ENCODE measurements at regions not wholly inside any gene's neighbourhood (a gene's known extent, or its start where the extent isn't known, plus 50 kb on each side); places are given as distances from the start of the nearest gene placed in this dataset.

DNA sequence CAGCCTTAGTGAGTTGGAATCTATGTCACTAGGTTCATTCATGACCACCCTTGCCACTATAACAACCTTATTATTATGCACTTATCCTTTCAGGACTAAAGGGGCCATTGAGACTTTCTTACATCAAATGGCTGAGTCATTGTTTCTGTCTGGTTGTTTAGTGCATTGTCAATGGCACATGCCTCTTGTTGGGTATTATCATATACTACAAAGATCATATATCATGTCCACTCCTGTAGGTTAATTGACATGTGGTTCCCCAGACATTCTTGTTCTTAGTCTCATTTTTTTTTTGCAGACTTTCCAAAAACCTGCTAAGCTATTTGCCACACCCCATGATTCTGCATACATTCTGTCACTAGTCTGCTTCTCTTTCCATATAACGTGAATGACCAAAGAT lies 66.7 kb upstream of the PRDM9 start:
- Histone ChIP-seq H3K27ac (ENCODE audit: extremely low read length, insufficient read depth, low read length) (no peak overlapping the region), H3K4me3 (replicated peaks in 1 of 3; ENCODE audit: insufficient read depth in 1 of 3, low read depth in 2 of 3, low read length in 3 of 3) (no peak overlapping the region), H3K4me2 (ENCODE audit: low read depth, low read length) (no peak overlapping the region), H2AFZ (ENCODE audit: low read length) (no peak overlapping the region), H3K4me1 (ENCODE audit: insufficient read depth, low read length) (no peaks in the 10 kb centered on the region), H3K27me3 (ENCODE audit: control insufficient read depth in 1 of 2, insufficient read depth in 2 of 2, low read length in 2 of 2) (no peaks in the 10 kb centered on the region), H3K9me3 (ENCODE audit: low read length) (peaks cover 38% of the 10 kb centered on the region), H4K20me1 (ENCODE audit: insufficient read depth, low read length) (no peaks in the 10 kb centered on the region), H3K36me3 (replicated peaks in 1 of 2; ENCODE audit: control insufficient read depth in 1 of 2, insufficient read depth in 2 of 2, low read length in 2 of 2) (no peaks in the 10 kb centered on the region), H3K79me2 (ENCODE audit: insufficient read depth, low read length) (no peaks in the 10 kb centered on the region), H3K9ac (ENCODE audit: insufficient read depth, low read depth, low read length) (no peak overlapping the region)
- POLR2A ChIA-PET = no interaction called here
- in situ Hi-C loops (cut with HindIII; ENCODE audit: extremely low pct_ligation_motif_present, low pct_unique_long_range_greater_than_20kb) (no loop called here), intact Hi-C loops (cut with micrococcal nuclease; ENCODE audit: unreplicated experiment) (no loop called here)
- DNase-seq (ENCODE audit: low spot score) (no peak), FAIRE-seq (no peak), ATAC-seq (no peak)
- TF ChIP-seq, protein P1, sequence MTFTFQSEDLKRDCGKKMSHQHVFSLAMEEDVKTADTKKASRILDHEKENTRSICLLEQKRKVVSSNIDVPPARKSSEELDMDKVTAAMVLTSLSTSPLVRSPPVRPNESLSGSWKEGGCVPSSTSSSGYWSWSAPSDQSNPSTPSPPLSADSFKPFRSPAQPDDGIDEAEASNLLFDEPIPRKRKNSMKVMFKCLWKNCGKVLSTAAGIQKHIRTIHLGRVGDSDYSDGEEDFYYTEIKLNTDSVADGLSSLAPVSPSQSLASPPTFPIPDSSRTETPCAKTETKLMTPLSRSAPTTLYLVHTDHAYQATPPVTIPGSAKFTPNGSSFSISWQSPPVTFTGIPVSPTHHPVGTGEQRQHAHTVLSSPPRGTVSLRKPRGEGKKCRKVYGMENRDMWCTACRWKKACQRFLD (CRISPR knock-in tag; IDR thresholded peaks at IDR 0.05; ENCODE audit: borderline replicate concordance) = no peak
- TF ChIP-seq ZBTB7A (CRISPR knock-in tag; IDR thresholded peaks at IDR 0.05) (no peak), YY1 (IDR thresholded peaks at IDR 0.05; ENCODE audit: insufficient read depth, insufficient replicate concordance, low read depth, low read length) (no peak), KAT7 (CRISPR knock-in tag; IDR thresholded peaks at IDR 0.05; ENCODE audit: borderline replicate concordance) (no peak), HIVEP1 (CRISPR knock-in tag; IDR thresholded peaks at IDR 0.05) (no peak), PHF8 (CRISPR knock-in tag; IDR thresholded peaks at IDR 0.05) (no peak), NFE2L2 (IDR thresholded peaks at IDR 0.05; ENCODE audit: low read length) (peak; percentile 9; the same call in 1 of the 2 replicates)
- CTCF ChIA-PET (ENCODE audit: low intra/inter-chr PET ratio, low total read pairs) = no interaction called here
- no TSS peak for BruUV-seq (replicated peaks)
- WGBS (ENCODE audit: low lambda C conversion rate) = 0% methylated on average over 1 of the region's 1 CpG

DNA sequence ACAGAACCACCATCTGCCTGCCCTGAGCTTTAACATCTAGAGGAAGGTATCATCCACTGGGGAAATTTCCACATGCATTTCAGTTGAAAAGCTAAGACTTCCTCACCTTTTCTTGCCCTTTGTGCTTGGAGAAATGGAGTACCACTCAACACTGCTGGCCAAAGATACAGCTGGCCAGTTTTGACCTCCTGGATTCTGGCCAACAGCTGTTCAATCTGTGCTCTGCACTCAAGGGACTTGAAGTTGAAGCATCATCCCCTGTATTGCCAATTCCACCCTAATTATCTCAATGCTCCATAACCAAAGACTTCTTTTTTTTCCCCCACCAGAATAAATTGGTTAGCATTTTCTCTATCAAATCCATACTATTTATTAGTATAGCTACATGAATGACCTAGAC lies 70.4 kb upstream of the PRDM9 start:
- in situ Hi-C loops (cut with HindIII; ENCODE audit: extremely low pct_ligation_motif_present, low pct_unique_long_range_greater_than_20kb) (no loop called here), intact Hi-C loops (cut with micrococcal nuclease; ENCODE audit: unreplicated experiment) (no loop called here)
- POLR2A ChIA-PET = no interaction called here
- Histone ChIP-seq H2AFZ (ENCODE audit: low read length) (no peak overlapping the region), H3K36me3 (replicated peaks in 1 of 2; ENCODE audit: control insufficient read depth in 1 of 2, insufficient read depth in 2 of 2, low read length in 2 of 2) (no peaks in the 10 kb centered on the region), H3K4me3 (replicated peaks in 1 of 3; ENCODE audit: insufficient read depth in 1 of 3, low read depth in 2 of 3, low read length in 3 of 3) (no peak overlapping the region), H3K27me3 (ENCODE audit: control insufficient read depth in 1 of 2, insufficient read depth in 2 of 2, low read length in 2 of 2) (no peaks in the 10 kb centered on the region), H3K4me1 (ENCODE audit: insufficient read depth, low read length) (no peaks in the 10 kb centered on the region), H3K79me2 (ENCODE audit: insufficient read depth, low read length) (no peaks in the 10 kb centered on the region), H3K27ac (ENCODE audit: extremely low read length, insufficient read depth, low read length) (no peak overlapping the region), H4K20me1 (ENCODE audit: insufficient read depth, low read length) (no peaks in the 10 kb centered on the region), H3K9ac (ENCODE audit: insufficient read depth, low read depth, low read length) (no peak overlapping the region), H3K9me3 (ENCODE audit: low read length) (peaks cover 41% of the 10 kb centered on the region), H3K4me2 (ENCODE audit: low read depth, low read length) (no peak overlapping the region)
- BruUV-seq (replicated peaks) = no TSS peak
- FAIRE-seq (no peak), ATAC-seq (no peak), DNase-seq (ENCODE audit: low spot score) (no peak)
- CTCF ChIA-PET (ENCODE audit: low intra/inter-chr PET ratio, low total read pairs) = no interaction called here
- TF ChIP-seq FOXJ3 (CRISPR knock-in tag; IDR thresholded peaks at IDR 0.05; ENCODE audit: borderline replicate concordance) = no peak
- TF ChIP-seq, protein P2, sequence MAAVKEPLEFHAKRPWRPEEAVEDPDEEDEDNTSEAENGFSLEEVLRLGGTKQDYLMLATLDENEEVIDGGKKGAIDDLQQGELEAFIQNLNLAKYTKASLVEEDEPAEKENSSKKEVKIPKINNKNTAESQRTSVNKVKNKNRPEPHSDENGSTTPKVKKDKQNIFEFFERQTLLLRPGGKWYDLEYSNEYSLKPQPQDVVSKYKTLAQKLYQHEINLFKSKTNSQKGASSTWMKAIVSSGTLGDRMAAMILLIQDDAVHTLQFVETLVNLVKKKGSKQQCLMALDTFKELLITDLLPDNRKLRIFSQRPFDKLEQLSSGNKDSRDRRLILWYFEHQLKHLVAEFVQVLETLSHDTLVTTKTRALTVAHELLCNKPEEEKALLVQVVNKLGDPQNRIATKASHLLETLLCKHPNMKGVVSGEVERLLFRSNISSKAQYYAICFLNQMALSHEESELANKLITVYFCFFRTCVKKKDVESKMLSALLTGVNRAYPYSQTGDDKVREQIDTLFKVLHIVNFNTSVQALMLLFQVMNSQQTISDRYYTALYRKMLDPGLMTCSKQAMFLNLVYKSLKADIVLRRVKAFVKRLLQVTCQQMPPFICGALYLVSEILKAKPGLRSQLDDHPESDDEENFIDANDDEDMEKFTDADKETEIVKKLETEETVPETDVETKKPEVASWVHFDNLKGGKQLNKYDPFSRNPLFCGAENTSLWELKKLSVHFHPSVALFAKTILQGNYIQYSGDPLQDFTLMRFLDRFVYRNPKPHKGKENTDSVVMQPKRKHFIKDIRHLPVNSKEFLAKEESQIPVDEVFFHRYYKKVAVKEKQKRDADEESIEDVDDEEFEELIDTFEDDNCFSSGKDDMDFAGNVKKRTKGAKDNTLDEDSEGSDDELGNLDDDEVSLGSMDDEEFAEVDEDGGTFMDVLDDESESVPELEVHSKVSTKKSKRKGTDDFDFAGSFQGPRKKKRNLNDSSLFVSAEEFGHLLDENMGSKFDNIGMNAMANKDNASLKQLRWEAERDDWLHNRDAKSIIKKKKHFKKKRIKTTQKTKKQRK (IDR thresholded peaks at IDR 0.05; ENCODE audit: low read length) = no peak
- TF ChIP-seq ZNF773 (CRISPR knock-in tag; IDR thresholded peaks at IDR 0.05; ENCODE audit: borderline replicate concordance) = no peak
- TF ChIP-seq KLF9 (CRISPR knock-in tag; IDR thresholded peaks at IDR 0.05; ENCODE audit: low read depth) = no peak
- TF ChIP-seq NR1H2 (CRISPR knock-in tag; IDR thresholded peaks at IDR 0.05; ENCODE audit: borderline replicate concordance, low read depth) = no peak
- TF ChIP-seq, protein P3, sequence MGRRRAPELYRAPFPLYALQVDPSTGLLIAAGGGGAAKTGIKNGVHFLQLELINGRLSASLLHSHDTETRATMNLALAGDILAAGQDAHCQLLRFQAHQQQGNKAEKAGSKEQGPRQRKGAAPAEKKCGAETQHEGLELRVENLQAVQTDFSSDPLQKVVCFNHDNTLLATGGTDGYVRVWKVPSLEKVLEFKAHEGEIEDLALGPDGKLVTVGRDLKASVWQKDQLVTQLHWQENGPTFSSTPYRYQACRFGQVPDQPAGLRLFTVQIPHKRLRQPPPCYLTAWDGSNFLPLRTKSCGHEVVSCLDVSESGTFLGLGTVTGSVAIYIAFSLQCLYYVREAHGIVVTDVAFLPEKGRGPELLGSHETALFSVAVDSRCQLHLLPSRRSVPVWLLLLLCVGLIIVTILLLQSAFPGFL (CRISPR knock-in tag; IDR thresholded peaks at IDR 0.05) = no peak
- TF ChIP-seq, protein P4, sequence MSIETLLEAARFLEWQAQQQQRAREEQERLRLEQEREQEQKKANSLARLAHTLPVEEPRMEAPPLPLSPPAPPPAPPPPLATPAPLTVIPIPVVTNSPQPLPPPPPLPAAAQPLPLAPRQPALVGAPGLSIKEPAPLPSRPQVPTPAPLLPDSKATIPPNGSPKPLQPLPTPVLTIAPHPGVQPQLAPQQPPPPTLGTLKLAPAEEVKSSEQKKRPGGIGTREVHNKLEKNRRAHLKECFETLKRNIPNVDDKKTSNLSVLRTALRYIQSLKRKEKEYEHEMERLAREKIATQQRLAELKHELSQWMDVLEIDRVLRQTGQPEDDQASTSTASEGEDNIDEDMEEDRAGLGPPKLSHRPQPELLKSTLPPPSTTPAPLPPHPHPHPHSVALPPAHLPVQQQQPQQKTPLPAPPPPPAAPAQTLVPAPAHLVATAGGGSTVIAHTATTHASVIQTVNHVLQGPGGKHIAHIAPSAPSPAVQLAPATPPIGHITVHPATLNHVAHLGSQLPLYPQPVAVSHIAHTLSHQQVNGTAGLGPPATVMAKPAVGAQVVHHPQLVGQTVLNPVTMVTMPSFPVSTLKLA (IDR thresholded peaks at IDR 0.05) = no peak

Measured in HepG2 (cell line).